Upper lobe of left lung (tissue), 4 donors: ENCODE measurements at regions not wholly inside any gene's neighbourhood (a gene's known extent, or its start where the extent isn't known, plus 50 kb on each side); places are given as distances from the start of the nearest gene placed in this dataset.

Experiments
- POLR2A ChIP-seq, 4 donors: fragments of 450-650 bp; IDR thresholded peaks; one replicate each; pipeline ENCODE4 v1.5.1; 2016 to 2017; ENCODE audit warnings: antibody characterized with exemption in 4 of 4, mild to moderate bottlenecking in 2 of 4
- TF ChIP-seq, protein P1 (sequence below), 6 experiments: fragments of 450-650 bp in 4 of 6; fragments of 200-600 bp in 2 of 6; sonication (generic) in 2 of 6; IDR thresholded peaks; one replicate each; pipeline ENCODE4 v1.5.1; 2016 to 2019; ENCODE audit warnings: antibody characterized with exemption in 6 of 6

DNA sequence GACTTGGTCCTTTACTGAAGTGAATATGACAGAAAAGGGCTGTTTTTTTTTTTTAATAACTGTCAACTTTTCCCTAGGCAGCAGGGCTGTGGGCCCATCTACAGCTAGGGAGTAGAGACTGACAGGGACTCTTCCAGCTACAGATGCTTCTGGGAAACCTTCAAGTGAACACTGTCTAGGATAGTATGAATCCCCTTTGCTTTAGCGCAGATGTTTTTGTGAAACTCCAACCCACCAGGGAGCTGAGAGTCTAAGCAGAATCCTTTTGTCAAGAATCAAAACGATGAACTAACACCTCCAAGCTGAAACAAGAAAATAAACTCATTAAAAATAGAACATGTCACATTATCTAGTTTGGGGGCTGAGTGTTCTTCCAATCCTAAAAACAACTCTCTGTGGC, 219.7 kb upstream of the FGF13 start:
- TF ChIP-seq, protein P1, sequence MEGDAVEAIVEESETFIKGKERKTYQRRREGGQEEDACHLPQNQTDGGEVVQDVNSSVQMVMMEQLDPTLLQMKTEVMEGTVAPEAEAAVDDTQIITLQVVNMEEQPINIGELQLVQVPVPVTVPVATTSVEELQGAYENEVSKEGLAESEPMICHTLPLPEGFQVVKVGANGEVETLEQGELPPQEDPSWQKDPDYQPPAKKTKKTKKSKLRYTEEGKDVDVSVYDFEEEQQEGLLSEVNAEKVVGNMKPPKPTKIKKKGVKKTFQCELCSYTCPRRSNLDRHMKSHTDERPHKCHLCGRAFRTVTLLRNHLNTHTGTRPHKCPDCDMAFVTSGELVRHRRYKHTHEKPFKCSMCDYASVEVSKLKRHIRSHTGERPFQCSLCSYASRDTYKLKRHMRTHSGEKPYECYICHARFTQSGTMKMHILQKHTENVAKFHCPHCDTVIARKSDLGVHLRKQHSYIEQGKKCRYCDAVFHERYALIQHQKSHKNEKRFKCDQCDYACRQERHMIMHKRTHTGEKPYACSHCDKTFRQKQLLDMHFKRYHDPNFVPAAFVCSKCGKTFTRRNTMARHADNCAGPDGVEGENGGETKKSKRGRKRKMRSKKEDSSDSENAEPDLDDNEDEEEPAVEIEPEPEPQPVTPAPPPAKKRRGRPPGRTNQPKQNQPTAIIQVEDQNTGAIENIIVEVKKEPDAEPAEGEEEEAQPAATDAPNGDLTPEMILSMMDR (IDR thresholded peaks at IDR 0.05), result no peak
- TF ChIP-seq POLR2A (IDR thresholded peaks at IDR 0.05), result no peak
